Neural progenitor cell (in vitro differentiated cells): ENCODE measurements at regions not wholly inside any gene's neighbourhood (a gene's known extent, or its start where the extent isn't known, plus 50 kb on each side); places are given as distances from the start of the nearest gene placed in this dataset.

Experiments used
- EZH2 ChIP-seq: fragments of 200-600 bp; sonication (generic); IDR thresholded peaks from 2 replicates; pipeline ENCODE4 v1.6.1; 2017; ENCODE audit warnings: antibody characterized with exemption, mild to moderate bottlenecking, moderate library complexity
- TF ChIP-seq, protein P1 (sequence below): fragments of 200-600 bp; sonication (generic); IDR thresholded peaks from 2 replicates; pipeline ENCODE4 v1.5.1; 2017; ENCODE audit warnings: antibody characterized with exemption, mild to moderate bottlenecking

DNA sequence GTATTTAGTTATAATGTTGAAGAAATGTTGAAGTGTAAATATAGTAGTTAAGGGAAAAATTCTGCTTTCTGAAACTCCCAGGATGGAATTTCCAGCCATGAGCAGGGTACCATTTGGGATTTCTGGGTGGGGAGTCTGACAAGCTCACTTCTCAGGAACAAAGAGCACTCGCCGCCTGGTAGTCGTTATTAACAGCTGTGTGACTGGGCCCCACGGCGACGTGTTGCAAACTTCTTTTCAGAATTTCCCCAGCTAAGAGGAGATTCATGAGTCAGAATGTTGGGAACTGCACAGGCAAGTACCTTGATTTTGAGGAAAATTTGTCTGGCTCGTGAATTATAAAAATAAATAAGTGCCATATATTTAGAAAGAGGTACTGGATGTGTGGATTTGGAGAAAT, 103.7 kb downstream of the LACC1 start:
- TF ChIP-seq, protein P1, sequence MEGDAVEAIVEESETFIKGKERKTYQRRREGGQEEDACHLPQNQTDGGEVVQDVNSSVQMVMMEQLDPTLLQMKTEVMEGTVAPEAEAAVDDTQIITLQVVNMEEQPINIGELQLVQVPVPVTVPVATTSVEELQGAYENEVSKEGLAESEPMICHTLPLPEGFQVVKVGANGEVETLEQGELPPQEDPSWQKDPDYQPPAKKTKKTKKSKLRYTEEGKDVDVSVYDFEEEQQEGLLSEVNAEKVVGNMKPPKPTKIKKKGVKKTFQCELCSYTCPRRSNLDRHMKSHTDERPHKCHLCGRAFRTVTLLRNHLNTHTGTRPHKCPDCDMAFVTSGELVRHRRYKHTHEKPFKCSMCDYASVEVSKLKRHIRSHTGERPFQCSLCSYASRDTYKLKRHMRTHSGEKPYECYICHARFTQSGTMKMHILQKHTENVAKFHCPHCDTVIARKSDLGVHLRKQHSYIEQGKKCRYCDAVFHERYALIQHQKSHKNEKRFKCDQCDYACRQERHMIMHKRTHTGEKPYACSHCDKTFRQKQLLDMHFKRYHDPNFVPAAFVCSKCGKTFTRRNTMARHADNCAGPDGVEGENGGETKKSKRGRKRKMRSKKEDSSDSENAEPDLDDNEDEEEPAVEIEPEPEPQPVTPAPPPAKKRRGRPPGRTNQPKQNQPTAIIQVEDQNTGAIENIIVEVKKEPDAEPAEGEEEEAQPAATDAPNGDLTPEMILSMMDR: no peak
- no peak for TF ChIP-seq EZH2
